ENCODE measurements at regions not wholly inside any gene's neighbourhood (a gene's known extent, or its start where the extent isn't known, plus 50 kb on each side); places are given as distances from the start of the nearest gene placed in this dataset.
"Not testable (repeated sequence)": the region's sequence is repeated elsewhere in the genome, so short reads cannot be mapped to it uniquely, and the experiment has no call there.

GRCh38 chr11:41816396-41816795 is 356.9 kb upstream of the LRRC4C start:
- H3K9me3 Mint-ChIP-seq: peaks cover 0 to 4% (median 0%) of the 10 kb centered on the region in 7 donors
- H3K36me3 ChIP-seq (replicated peaks in 1 of 2; ENCODE audit: control insufficient read depth in 1 of 2, insufficient read depth in 2 of 2, low read length in 2 of 2): no peaks in the 10 kb centered on the region
- H3K79me2 ChIP-seq (ENCODE audit: insufficient read depth, low read length): no peaks in the 10 kb centered on the region
- H3K4me1 Mint-ChIP-seq: no peaks in the 10 kb centered on the region
- no peak for TF ChIP-seq CTCF (IDR thresholded peaks at IDR 0.05)
- peaks cover 0 to 12% of the 10 kb centered on the region in 2 donors for H3K9me3 ChIP-seq (replicated peaks in 1 of 2; ENCODE audit: control insufficient read depth in 1 of 2, insufficient read depth in 1 of 2, low read length in 2 of 2)
- H3K27ac ChIP-seq (ENCODE audit: low read depth in 1 of 2, low read length in 2 of 2): no peak overlapping the region
- H2AFZ ChIP-seq (ENCODE audit: insufficient read depth, low read depth, low read length, poor library complexity, severe bottlenecking): no peak overlapping the region
- no peak overlapping the region for H3K4me3 Mint-ChIP-seq
- H3K9ac ChIP-seq (ENCODE audit: insufficient read depth, low read length, poor library complexity, severe bottlenecking): no peak overlapping the region
- no peak overlapping the region for H3K4me3 ChIP-seq (replicated peaks in 1 of 3; ENCODE audit: low read depth in 2 of 3, low read length in 3 of 3)
- no peaks in the 10 kb centered on the region for H3K27me3 ChIP-seq (ENCODE audit: control insufficient read depth in 2 of 2, insufficient read depth in 2 of 2, low read length in 2 of 2)
- no peaks in the 10 kb centered on the region for H3K4me1 ChIP-seq (ENCODE audit: control insufficient read depth in 1 of 2, insufficient read depth in 2 of 2, low read length in 2 of 2)
- H4K20me1 ChIP-seq (ENCODE audit: insufficient read depth, low read length): no peaks in the 10 kb centered on the region
- H3K4me2 ChIP-seq (replicated peaks; ENCODE audit: extremely low read depth, low read length, poor library complexity, severe bottlenecking): no peak overlapping the region
- H3K27me3 Mint-ChIP-seq (ENCODE audit: low read depth in 3 of 3): no peaks in the 10 kb centered on the region
- DNase-seq: no peak
- intact Hi-C loops (cut with micrococcal nuclease): no loop called here
- no peak overlapping the region for H3K27ac Mint-ChIP-seq
- no peaks in the 10 kb centered on the region for H3K36me3 Mint-ChIP-seq

GRCh38 chr11:41824287-41824686 is 364.8 kb upstream of the LRRC4C start:
- H3K4me1 Mint-ChIP-seq; H3K4me1 ChIP-seq (ENCODE audit: control insufficient read depth in 1 of 2, insufficient read depth in 2 of 2, low read length in 2 of 2); H3K36me3 Mint-ChIP-seq; H3K79me2 ChIP-seq (ENCODE audit: insufficient read depth, low read length); H3K27me3 Mint-ChIP-seq (ENCODE audit: low read depth in 3 of 3); DNase-seq; H3K4me3 ChIP-seq (replicated peaks in 1 of 3; ENCODE audit: low read depth in 2 of 3, low read length in 3 of 3); H3K27ac Mint-ChIP-seq; H3K9me3 Mint-ChIP-seq; H3K4me3 Mint-ChIP-seq; H2AFZ ChIP-seq (ENCODE audit: insufficient read depth, low read depth, low read length, poor library complexity, severe bottlenecking); H3K36me3 ChIP-seq (replicated peaks in 1 of 2; ENCODE audit: control insufficient read depth in 1 of 2, insufficient read depth in 2 of 2, low read length in 2 of 2); H4K20me1 ChIP-seq (ENCODE audit: insufficient read depth, low read length); H3K27ac ChIP-seq (ENCODE audit: low read depth in 1 of 2, low read length in 2 of 2); H3K27me3 ChIP-seq (ENCODE audit: control insufficient read depth in 2 of 2, insufficient read depth in 2 of 2, low read length in 2 of 2); intact Hi-C loops (cut with micrococcal nuclease); H3K9ac ChIP-seq (ENCODE audit: insufficient read depth, low read length, poor library complexity, severe bottlenecking); H3K4me2 ChIP-seq (replicated peaks; ENCODE audit: extremely low read depth, low read length, poor library complexity, severe bottlenecking): not testable (repeated sequence)
- no CpG with 5 or more reads among the region's 2 CpGs for WGBS (ENCODE audit: insufficient coverage)
- H3K9me3 ChIP-seq (replicated peaks in 1 of 2; ENCODE audit: control insufficient read depth in 1 of 2, insufficient read depth in 1 of 2, low read length in 2 of 2): peaks cover 5 to 12% of the 10 kb centered on the region in 2 donors
